Body of pancreas (tissue), 4 donors: ENCODE measurements at regions not wholly inside any gene's neighbourhood (a gene's known extent, or its start where the extent isn't known, plus 50 kb on each side); places are given as distances from the start of the nearest gene placed in this dataset.

ENCODE experiments used
- CTCF ChIP-seq, 7 experiments: fragments of 450-650 bp in 4 of 7; fragments of 200-600 bp in 3 of 7; sonication (generic) in 3 of 7; IDR thresholded peaks; one replicate each; pipeline ENCODE4 v1.5.1; 2016 to 2019; ENCODE audit warnings: antibody characterized with exemption in 7 of 7
- POLR2A ChIP-seq, 3 donors: fragments of 450-650 bp; IDR thresholded peaks; one replicate each; pipeline ENCODE4 v1.6.1; 2016; ENCODE audit warnings: antibody characterized with exemption in 3 of 3, mild to moderate bottlenecking in 2 of 3

GRCh38 chr10:10716972-10717371 lies 300.7 kb upstream of the CELF2 start:
- TF ChIP-seq CTCF (IDR thresholded peaks at IDR 0.05) = no peak
- TF ChIP-seq POLR2A (IDR thresholded peaks at IDR 0.05) = no peak
